Fibroblast of lung (primary cell): ENCODE measurements at regions not wholly inside any gene's neighbourhood (a gene's known extent, or its start where the extent isn't known, plus 50 kb on each side); places are given as distances from the start of the nearest gene placed in this dataset.

Experiments used
- CTCF ChIP-seq, 2 donors: IDR thresholded peaks in 1 of 2; conservative IDR thresholded peaks in 1 of 2; 1 replicate in 1 of 2; 2 replicates in 1 of 2; pipeline ENCODE4 v1.5.1; 2011 to 2012; ENCODE audit warnings: low read length in 2 of 2, control low read depth in 1 of 2, inconsistent platforms in 1 of 2, low read depth in 1 of 2, mild to moderate bottlenecking in 1 of 2
- EZH2 ChIP-seq: IDR thresholded peaks from 2 replicates; pipeline ENCODE4 v1.5.1; 2012; ENCODE audit warnings: low read length, control low read depth, mild to moderate bottlenecking; ENCODE audit errors: missing control alignments

DNA sequence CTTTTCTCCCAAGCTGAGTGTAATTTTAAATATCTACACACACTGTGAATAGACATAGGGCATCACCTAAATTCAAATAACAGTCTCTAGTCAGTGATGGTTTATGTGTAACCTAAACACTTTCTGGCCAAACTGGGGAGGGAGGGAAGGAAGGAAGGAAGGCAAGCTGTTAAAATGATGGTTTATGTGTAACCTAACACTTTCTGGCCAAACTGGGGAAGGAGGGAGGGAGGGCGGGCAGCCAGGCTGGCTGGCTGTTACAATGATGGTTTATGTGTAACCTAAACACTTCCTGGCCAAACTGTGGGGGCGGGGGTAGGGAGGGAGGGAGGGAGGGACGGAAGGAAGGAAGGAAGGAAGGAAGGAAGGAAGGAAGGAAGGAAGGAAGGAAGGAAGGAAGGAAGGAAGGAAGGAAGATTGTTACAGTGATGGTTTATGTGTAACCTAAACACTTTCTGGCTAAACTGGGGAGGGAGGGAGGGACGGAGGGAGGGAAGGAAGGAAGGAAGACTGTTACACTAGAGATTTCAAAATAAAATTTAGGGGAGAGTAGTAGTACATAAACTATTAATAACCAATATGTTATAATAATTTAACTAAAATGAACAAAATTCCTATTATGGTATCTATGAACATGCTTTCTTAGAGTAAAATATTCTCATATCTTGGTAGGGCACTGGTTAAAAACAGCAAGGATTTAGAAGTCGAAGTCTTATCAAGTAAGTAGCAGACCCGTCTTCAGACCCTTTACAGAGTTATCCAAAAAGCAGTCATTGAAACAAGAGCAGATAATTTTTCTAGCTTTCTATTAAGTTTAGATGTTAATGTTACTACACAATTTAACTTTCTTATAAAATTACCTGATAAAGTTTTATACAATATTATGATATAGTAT lies 148.1 kb downstream of the LMLN start:
- TF ChIP-seq CTCF (conservative IDR thresholded peaks at IDR 0.05 in 1 of 2, IDR thresholded peaks at IDR 0.05 in 1 of 2; ENCODE audit: low read depth in 1 of 2, low read length in 2 of 2) (no peak), EZH2 (no peak)
